SK-N-SH (cell line): ENCODE measurements at regions not wholly inside any gene's neighbourhood (a gene's known extent, or its start where the extent isn't known, plus 50 kb on each side); places are given as distances from the start of the nearest gene placed in this dataset.

Experiments used
- CTCF ChIP-seq: fragments of 200-600 bp; sonication (generic); IDR thresholded peaks from 2 replicates; pipeline ENCODE4 v1.6.1; 2017; ENCODE audit warnings: antibody characterized with exemption, mild to moderate bottlenecking, moderate library complexity
- GATA2 ChIP-seq: sonication (generic); formaldehyde crosslinking; IDR thresholded peaks from 2 replicates; pipeline ENCODE4 v1.5.0; 2020; ENCODE audit warnings: mild to moderate bottlenecking, missing genetic modification reagents
- MAX ChIP-seq: IDR thresholded peaks from 2 replicates; pipeline ENCODE4 v1.4.0; 2012; ENCODE audit warnings: low read depth
- PBX3 ChIP-seq: IDR thresholded peaks from 2 replicates; pipeline ENCODE4; 2012
- RAD21 ChIP-seq: IDR thresholded peaks from 2 replicates; pipeline ENCODE4 v1.6.1; 2012; ENCODE audit warnings: mild to moderate bottlenecking, low read length
- REST ChIP-seq: IDR thresholded peaks from 2 replicates; pipeline ENCODE4 v1.6.1; 2012; ENCODE audit warnings: mild to moderate bottlenecking, low read depth, low read length, moderate library complexity
- SIN3A ChIP-seq: IDR thresholded peaks from 2 replicates; pipeline ENCODE4 v1.6.1; 2012; ENCODE audit warnings: low read depth, mild to moderate bottlenecking, low read length, moderate library complexity, borderline replicate concordance

GRCh38 chr15:36371509-36371908 is 207.9 kb upstream of the CDIN1 start:
- TF ChIP-seq RAD21: no peak
- no peak for TF ChIP-seq MAX
- TF ChIP-seq SIN3A: no peak
- TF ChIP-seq GATA2: no peak
- no peak for TF ChIP-seq CTCF
- TF ChIP-seq REST: no peak
- no peak for TF ChIP-seq PBX3
